HG03039 (cell line): ENCODE measurements at regions not wholly inside any gene's neighbourhood (a gene's known extent, or its start where the extent isn't known, plus 50 kb on each side); places are given as distances from the start of the nearest gene placed in this dataset.

ENCODE experiments used
- ATAC-seq: cut with Tn5 transposase; IDR thresholded peaks from one replicate; pipeline ENCODE4 v1.9.1; 2021; ENCODE audit warnings: mild to moderate bottlenecking, moderate library complexity; ENCODE audit not compliant: unreplicated experiment

DNA sequence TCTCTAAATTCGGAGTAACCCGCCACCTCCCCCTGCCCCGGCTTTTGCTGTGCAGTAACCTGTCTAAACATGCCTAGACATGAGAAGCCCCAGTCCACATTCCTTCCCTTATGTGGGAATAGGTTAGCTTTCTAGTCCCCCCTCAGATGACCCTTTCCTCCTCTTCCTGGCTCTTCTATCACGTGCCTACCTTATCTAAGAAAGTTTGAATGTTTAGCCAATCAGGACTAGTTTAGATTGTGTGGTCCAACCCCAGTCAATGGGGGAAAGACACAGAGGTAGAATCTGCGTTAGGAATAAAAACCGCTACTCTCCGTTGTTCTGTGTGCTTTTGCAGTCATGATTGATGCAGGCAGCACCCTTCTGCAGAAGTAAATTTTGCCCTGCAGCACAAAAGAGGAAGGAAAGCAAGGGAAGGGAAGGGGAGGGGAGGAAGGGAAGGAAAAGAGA, 69.0 kb upstream of the CD93 start:
- ATAC-seq, result no peak

DNA sequence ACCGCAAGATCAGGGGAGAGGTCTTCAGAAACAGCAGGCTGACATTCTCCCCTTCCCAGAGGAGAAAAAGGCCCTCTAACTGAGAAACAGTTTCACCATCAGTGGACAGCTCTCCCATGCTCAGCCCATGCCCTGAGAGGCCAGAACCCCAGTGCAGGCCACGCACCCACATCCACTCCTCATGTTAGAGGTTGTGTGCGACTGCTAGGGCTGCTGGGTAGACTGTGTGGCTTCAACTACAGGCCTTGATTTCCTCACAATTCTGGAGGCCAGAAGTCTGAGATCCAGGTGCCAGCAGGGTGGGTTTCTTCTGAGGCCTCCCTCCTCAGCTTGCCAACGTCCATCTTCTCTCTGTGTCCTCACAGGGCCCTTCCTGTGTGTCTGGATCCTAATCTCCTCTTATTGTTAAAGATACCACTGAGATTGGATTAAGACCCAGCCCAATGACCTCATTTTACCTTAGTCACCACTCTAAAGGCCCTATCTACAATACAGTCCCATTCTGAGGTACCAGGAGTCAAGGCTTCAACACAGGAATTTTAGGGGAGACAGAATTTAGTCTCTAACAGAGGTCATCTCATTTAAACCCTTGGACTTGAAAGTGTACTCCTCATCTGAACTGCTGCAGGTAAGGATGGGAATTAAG, 67.7 kb upstream of the CD93 start:
- ATAC-seq, result no peak

DNA sequence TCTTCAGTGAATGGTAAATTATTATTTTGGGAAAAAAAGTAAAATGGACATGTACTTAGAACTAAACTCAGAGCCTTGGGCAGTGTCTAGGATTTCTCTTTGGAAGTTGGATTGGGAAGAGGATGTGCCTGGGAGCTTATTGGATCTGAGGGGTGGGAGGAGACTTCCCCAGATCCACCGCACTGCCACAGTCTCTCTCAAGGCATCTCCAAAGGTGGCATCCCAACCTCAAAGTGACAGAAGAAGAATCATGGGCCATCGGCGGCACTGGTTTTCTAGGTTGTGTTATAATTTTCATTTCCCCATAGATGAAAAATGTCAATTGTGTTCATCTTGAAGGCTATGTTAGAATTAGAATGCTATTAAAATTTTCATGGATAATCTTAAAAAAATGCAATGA, 66.8 kb upstream of the CD93 start:
- no peak for ATAC-seq

DNA sequence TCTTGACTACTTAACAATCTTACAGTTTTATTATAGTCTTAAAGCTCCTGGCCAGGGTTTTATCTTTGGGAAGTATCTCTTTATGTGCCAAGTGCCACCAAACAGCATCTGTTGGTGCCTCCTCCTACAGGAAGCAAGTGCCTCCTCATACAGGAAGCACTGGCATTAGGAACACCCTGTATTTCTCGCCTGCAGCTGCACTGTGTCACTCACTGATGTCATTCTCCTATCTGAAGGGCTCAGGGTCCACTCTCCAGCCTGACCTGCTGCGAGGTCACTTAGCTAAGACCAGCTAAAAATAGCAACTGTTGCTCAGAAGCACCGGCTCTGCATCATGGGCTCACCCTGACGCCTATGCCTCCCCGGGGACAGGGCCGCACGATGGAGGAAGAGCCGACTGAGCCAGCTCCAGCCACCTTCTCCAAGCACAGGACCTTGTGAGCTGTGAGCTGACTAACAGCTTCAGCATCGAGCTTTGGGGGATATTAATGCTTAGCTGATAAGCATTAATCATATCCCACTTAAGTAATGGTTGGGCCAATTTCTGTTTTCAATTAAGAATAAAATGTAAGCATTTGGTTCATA, 66.3 kb upstream of the CD93 start:
- no peak for ATAC-seq

DNA sequence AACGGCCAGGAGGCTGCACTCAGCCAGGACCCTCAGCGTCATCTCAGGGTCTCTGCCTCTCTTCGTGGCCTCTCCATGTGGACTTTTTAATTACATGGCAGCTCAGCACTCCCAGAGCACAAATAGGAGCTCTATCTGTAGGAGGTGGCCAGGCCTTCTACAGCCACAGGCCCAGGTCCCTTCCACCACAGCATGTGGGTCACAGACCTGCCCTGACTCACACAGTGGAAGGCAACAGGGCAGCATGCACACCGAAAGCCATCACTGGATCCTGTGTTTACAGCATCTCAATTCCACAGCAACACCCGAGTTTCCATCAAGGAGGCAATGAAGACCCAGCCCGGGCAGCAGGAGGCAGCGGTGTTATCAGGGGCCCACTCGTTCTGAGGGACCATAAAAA, 65.8 kb upstream of the CD93 start:
- ATAC-seq, result no peak

DNA sequence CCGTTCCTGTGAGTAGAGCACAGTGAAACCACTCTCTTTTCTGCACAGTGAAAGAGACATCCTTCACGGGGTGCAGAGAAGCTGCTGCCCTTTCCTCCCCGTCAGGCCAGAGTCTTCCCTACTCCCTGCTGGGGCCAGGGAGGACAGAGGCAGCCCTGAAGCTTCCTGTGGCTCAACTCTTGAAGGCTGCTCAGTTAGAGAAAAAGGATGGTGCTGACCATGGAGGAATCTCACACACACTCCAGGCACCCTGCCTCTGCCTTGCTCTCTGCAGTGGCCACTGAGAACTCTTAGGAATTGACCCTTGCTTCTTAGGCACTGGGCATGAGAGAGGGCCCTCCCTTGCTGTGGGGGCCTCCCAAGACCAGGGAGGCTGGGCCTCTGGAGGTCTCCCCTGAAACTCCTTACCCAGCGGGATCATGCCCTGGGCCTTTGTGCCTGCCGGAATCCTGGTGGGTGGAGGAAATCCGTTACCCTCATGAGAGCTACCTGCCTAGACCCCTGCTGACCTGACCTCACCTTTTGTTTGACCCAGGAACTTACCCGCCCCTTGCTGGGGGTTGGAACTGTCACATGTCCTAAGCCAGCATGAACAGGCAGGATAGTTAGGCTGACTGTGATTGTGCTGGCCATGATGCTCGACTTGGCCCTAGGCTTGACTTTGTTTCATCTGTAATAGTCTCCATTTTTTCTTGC, 65.0 kb upstream of the CD93 start:
- ATAC-seq, result no peak

DNA sequence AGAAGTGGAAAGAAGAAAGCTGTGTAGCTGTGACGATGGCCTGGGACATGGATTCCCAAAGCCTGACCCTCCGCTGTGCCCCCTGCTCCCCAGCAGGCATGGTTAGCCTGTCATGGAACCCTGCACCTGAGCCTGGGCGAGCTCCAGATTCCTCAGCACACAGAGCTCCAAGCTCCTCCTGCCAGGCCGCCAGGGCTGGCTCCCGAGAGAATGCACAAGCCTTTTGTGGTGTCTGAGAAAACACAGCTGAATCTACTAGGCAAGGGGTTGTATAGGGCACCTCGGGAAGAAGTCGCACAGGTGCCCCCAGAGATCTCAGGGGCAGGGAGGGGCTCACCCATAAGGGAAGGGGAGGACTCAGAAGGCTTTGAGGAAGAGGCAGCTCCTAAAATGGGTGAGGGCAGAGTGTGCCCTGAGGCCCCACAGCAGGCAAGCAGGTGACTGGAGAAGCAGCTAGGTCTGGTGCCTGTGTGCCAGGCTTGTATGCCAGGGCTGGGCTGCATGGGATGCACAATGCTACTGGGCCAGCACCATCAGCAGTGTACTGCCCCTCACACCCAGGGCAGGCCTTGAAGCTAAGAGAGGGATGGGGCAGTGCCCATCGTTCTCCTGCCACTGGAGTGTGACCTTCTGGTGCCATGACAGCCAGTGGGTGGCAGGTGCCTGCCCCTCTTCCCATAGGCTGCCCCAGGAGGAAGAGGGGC, 64.3 kb upstream of the CD93 start:
- ATAC-seq, result no peak

DNA sequence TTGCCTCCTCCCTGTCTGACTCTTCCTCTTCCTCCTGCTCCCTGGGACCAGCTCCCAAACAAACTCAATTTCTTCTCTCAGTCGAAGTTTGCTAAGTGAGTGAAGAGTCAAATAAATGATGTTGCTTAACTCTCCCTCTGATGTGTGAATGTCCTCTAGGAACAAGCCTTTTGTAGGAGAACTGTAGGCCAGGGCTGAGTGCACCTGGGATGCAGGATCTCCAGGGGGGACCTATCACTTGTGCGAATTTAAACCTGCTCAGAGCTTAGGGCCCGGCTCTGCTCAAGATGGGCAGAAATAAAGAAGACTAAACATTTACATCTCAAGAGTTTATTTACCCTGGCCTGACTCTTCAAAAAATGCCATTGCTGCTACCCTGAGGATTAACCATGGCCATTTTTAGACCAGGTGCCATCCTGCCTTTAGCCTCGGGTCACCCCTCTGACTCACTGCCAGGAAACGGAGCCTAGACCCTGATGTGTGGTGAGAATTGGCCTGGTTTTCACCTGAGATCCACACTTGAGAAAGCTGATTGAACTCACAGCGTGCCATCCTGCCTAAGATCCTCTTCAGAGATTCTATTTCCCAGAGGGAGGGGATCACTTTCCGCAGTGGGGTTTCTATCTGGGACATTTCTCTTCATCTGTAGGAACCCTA, 63.6 kb upstream of the CD93 start:
- ATAC-seq, result no peak

DNA sequence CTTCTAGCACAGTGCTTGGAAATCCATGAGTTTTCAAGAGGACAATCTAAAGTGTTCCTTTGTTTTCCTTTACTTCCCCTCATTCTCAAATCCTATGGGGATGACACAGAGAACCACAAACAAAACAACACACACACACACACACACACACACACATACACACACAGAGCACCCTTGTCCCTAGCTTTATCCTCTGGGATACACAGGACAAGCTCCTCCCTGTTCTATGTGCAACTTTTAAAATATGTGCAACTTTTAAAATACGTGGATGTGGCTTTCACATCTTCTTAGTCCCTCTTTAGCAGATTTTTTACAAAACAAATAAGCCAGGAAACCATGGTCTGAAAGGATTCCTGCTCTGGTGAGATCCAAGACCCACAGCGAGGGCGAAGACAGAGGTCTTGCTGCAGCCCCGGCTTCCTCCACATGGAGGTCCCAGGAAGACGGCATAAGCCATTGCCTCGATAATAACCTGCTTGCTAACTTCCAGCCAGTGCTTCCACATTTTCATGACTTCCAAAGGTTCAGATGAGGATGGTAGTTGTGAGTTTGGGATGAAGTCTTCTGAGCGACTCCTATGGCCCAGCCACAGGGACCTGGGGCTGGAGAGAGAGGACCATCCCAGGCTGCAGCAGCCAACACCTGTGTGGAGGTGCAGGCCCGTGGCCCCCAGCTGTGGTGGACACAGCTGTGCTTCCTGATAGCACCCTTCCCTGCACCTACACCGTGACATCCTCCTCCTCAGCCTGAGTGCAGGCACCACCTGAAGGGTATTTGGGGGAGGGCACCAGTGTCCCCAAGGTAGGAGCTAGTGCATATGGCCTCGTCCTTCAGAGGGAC, 62.8 kb upstream of the CD93 start:
- no peak for ATAC-seq

DNA sequence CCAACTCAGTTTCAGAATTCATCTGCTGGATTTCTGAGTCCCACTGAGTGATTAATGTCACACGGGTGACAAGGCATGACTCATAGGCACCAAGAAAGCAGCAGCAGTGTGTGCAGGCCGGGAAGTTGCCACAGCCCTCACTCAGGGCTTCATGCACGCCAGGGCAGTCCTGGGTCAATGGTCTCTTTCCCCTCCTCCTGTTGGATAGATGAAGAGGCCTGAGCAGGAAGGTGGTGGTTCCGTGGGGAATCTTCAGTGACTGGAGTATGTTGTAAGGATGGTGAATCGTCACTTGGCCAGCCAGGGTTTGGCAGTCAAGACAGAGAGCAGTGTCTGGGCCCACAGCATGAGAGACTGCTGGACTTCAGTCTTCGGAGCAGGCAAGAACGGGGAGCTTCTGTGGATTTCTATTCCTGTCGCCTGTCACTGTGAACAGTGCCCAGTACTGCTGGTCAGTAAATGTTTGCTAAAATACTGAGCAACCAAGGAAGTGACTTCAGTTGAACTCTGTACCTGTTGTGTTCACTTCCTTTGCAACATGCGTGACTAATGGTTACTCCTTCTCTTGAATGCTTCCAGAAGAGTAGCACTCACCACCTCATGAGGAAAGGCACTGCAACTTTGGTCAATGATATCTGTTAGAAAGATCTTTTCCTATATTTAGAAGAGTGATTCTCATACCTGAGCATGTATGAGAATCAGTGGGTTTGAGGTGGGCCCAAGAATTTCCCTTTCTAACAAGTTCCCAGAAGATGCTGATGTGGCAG, 62.0 kb upstream of the CD93 start:
- ATAC-seq, result peak; percentile 65

DNA sequence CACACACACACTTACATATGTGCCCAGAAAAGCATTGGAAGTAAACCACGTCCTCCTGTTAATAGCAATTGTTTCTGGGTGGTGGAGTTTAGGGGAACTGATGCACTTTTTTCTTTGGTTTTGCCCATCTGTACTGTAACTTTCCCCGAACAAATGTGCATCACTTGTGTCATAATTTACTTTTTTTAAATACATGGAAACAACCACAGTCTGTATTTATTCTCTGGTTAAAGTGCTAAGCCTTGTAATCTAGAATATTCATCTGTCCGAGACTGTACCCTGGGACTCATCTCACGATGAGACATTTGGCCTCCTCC, 61.5 kb upstream of the CD93 start:
- ATAC-seq, result no peak

DNA sequence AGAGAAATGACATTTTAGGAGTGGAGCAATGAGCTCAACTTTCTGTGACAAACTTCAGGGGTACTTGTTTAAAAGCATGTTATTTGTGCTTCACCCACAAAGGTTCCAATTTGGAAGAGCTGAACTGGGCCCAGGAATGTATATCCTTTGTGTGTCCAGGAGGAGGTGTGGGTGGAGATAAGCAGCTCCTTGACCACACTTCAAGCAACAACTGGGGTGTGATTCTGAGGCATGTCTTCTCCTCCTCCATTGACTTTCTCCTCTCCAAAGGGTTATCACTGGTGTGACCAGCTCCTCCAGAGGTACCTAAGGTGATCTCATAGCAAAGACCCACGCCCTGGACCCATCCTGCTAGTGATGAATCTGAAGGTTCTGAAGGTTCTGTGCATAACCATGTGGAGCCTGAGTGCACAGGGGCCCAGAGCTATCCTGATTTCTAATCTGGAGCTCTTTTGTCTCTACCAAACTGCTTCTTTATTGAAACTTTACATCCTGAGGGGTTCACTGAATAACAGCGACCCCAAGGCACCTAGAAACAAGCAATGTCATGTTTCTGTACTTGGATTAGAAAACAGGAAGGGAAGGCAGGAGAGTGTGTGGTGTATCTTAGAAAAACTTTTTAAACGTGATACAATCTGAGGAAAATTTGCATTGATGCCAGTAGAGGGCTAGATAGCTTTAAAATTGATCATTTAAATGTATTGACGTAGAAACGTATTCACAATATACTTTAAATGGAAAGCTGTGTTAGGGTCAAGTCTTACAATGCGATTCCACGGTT, 60.9 kb upstream of the CD93 start:
- ATAC-seq, result no peak

DNA sequence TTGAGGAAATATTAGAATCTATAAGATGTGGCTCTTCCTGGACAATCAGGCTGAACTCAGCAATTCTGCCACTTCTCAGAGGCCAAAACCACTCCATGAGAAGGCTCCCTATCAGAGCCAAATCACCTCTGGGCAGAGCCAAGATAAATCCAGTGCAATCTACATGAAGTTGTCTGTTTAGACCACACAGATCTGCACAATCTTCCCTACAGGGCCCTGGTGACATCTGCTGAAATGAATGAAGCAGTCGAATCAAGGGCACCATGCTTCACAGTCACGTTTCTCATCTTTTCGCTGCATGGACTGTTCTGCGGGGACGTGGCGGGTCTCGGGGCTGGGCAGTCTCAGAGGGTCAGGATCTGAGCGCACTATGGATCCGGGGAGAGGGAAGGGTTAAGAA, 60.1 kb upstream of the CD93 start:
- ATAC-seq, result no peak

DNA sequence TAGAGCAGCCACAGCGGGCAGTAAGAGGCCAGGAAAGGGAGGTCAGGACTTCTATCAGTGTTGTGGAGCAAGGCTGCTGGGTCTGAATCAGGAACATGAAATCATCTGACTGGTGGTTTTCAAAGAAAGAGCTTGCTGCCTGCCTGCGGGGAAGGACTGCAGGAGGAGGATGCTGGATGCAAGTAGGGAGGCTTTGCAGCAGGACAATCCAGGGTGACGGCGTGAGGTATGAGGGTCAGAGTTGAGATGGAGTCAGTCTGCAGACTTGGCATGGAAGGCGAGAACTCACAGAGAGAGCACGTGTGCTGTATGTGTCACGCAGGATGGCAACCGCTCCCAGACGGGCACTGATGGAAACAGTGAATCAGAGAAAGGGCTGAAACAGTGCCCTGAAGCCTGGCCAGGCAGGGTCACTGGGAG, 59.2 kb upstream of the CD93 start:
- ATAC-seq, result no peak

DNA sequence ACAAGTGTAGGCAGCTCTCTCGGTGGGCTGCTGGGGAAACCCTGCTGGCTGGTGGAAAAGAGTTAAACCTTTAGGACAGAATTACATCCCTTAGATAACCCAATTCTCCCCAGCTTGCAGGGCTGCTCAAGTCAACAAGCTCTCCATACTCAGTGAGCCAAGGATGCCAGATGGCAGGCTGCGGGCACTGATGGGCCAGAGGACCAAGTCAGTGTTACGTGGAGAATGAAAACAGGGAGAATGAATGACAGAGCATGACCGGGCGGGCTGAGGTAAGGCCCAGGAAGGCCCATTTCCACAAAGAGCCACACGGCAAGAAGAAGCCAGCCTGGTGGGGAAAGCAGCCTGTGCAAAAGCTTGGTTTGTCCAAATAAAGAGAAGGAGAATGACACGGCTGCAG, 58.7 kb upstream of the CD93 start:
- ATAC-seq, result no peak

DNA sequence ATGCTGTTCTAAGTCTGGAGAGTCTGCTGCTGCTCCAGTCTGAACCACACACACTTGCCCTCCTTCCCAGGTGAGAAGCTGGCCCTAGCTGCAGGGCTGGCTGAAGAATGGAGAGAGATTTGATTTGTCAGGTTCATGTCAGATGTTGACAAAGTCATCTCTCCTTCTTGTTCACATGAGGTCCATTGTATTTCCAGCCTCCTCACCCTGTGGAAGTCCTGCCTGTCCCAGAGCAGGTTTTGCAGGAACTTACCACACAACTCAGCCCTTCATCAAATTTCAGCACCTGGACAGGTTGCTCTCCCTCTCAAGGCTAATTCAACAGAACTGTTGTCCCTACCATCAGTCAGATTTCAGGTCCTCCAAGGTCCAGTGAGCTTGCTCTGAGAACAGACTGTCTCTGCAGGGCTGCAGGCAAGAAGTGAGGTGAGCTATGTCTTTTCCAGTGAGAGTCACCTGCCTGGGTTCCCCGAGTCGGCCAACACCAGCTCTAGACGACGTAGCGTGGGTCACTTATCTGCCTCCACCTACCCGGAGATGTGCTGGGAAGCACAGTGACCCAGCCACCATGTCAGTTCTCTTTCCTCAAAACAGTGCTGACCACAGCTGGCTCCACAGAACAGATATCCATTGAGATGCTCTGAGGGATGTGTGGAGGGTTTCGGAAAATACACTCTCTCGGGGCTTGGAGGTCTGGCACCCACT, 58.0 kb upstream of the CD93 start:
- no peak for ATAC-seq

DNA sequence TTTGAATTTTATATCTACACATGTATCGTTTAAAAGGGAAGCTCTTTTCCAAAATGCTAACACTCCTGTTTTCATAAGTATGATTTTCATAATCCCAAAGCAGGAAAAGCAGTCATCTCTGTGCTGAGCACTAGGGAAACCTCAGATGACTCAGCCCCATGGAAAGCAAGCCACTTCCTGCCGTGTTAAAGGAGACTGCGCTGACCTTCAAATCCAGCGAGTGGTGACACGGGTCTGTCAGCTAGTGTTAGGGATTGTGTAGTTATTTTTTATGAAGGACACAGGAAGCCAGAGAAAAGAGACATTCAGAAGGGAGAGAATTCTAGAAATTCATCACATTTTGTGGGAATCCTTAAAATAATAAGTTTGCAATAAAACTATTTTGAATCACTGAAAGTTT, 57.0 kb upstream of the CD93 start:
- ATAC-seq, result no peak
